ENCODE measurements at regions not wholly inside any gene's neighbourhood (a gene's known extent, or its start where the extent isn't known, plus 50 kb on each side); places are given as distances from the start of the nearest gene placed in this dataset.
A peak's percentile ranks its signal among the peaks of the same experiment; 100 is the strongest.

- Mint-ChIP-seq H3K4me1 (peaks cover 68% of the 10 kb centered on the region), H3K4me3 (no peak overlapping the region), H3K36me3 (no peaks in the 10 kb centered on the region), H3K9me3 (no peaks in the 10 kb centered on the region), H3K27me3 (ENCODE audit: low read depth) (no peaks in the 10 kb centered on the region), H3K27ac (peak overlapping the region; percentile 85)
- no peak for TF ChIP-seq CTCF (IDR thresholded peaks at IDR 0.05; ENCODE audit: unreplicated experiment)
- no peak for DNase-seq (ENCODE audit: low spot score in 2 of 2, unreplicated experiment in 2 of 2)
Measured at GRCh38 chrX:98071331-98071730, 1187.6 kb downstream of the RPA4 start.

DNA sequence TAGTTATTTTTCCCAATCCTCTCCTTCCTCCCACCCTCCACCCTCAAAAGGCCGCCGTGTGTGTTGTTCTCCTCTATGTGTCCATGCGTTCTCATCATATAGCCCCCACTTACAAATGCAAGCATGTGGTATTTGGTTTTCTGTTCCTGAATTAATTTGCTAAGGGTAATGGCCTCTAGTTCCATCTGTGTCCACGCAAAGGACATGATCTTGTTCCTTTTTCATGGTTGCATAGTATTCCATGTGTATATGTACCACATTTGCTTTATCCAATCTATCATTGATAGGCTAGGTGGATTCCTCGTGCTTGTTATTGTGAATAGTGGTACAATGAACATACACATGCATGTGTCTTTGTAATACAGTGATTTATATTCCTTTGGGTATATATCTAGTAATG lies 1193.7 kb downstream of the RPA4 start:
- no peak for DNase-seq (ENCODE audit: low spot score in 2 of 2, unreplicated experiment in 2 of 2)
- H3K9me3 Mint-ChIP-seq = peaks cover 12% of the 10 kb centered on the region
- H3K4me1 Mint-ChIP-seq = peaks cover 19% of the 10 kb centered on the region
- peaks cover 6% of the 10 kb centered on the region for H3K36me3 Mint-ChIP-seq
- H3K27ac Mint-ChIP-seq = no peak overlapping the region
- TF ChIP-seq CTCF (IDR thresholded peaks at IDR 0.05; ENCODE audit: unreplicated experiment) = no peak
- H3K4me3 Mint-ChIP-seq = no peak overlapping the region
- no peaks in the 10 kb centered on the region for H3K27me3 Mint-ChIP-seq (ENCODE audit: low read depth)

DNA sequence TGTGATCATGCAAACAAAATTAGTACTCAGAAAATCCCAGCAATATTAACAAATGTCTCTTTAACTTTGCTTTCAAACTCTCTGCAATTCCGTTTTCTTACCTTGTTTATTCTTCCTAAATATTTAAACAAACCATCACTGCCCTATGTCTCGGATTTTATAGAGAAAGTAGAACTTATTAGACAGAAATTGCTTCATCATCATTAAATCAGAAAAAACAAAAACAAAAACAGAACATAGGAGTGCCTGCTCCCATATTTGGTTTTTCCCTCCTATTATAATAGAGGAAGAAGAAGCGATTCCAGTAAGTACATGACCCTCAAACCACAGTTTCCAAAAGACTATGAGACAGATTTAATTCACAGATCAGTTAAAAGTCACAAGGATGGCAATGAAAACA lies 1228.0 kb downstream of the RPA4 start:
- DNase-seq (ENCODE audit: low spot score in 2 of 2, unreplicated experiment in 2 of 2) = no peak
- Mint-ChIP-seq H3K27ac (no peak overlapping the region), H3K4me1 (peaks cover 4% of the 10 kb centered on the region), H3K9me3 (no peaks in the 10 kb centered on the region), H3K27me3 (ENCODE audit: low read depth) (no peaks in the 10 kb centered on the region), H3K36me3 (no peaks in the 10 kb centered on the region), H3K4me3 (no peak overlapping the region)
- TF ChIP-seq CTCF (IDR thresholded peaks at IDR 0.05; ENCODE audit: unreplicated experiment) = no peak

GRCh38 chrX:98114021-98114420 lies 1230.3 kb downstream of the RPA4 start:
- no peak for DNase-seq (ENCODE audit: low spot score in 2 of 2, unreplicated experiment in 2 of 2)
- Mint-ChIP-seq H3K4me1 (no peaks in the 10 kb centered on the region), H3K9me3 (peaks cover 13% of the 10 kb centered on the region), H3K36me3 (no peaks in the 10 kb centered on the region), H3K4me3 (no peak overlapping the region), H3K27me3 (ENCODE audit: low read depth) (no peaks in the 10 kb centered on the region), H3K27ac (no peak overlapping the region)
- no peak for TF ChIP-seq CTCF (IDR thresholded peaks at IDR 0.05; ENCODE audit: unreplicated experiment)

DNA sequence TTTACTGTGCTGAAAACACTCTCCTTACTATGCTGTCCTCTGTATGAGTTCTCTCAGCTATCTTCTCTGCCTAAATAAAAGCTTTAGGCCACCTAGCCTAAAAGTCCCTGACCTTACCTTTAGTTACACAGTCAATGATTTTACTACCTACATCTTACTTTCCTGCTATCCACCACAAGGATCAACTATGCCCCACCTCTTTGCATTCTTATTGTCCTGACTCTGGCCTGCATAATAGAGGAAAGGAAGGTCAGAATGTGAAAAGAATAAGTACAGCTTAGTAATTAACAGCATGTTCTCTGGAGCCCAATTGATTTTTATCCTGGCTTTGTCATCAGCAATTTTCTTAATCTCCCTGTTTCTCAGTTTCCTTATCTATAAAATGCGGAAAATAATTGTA lies 1257.8 kb downstream of the RPA4 start:
- DNase-seq (ENCODE audit: low spot score in 2 of 2, unreplicated experiment in 2 of 2) = no peak
- no peak overlapping the region for H3K27ac Mint-ChIP-seq
- H3K4me3 Mint-ChIP-seq = no peak overlapping the region
- H3K9me3 Mint-ChIP-seq = peaks cover 29% of the 10 kb centered on the region
- H3K27me3 Mint-ChIP-seq (ENCODE audit: low read depth) = no peaks in the 10 kb centered on the region
- H3K36me3 Mint-ChIP-seq = no peaks in the 10 kb centered on the region
- TF ChIP-seq CTCF (IDR thresholded peaks at IDR 0.05; ENCODE audit: unreplicated experiment) = no peak
- no peaks in the 10 kb centered on the region for H3K4me1 Mint-ChIP-seq

DNA sequence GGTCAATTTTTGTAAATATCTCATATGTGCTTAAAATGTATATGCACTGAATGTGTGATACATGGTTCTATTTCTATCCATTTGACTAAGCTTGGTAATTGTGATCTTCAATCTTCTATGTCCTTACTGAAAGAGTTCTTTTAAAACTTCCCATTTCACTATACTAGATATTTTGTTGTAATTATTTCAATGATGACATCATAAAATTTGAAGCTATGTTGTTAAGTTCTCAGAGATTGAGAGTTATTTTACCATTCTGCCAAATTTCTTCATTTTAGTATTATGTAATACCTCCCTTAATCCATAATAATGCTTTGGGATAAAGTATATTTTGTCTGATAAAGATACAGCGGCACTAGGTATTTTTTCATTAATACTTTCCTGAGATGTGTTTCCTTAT lies 1307.3 kb downstream of the RPA4 start:
- DNase-seq (ENCODE audit: low spot score in 2 of 2, unreplicated experiment in 2 of 2) = no peak
- no peaks in the 10 kb centered on the region for H3K36me3 Mint-ChIP-seq
- no peak for TF ChIP-seq CTCF (IDR thresholded peaks at IDR 0.05; ENCODE audit: unreplicated experiment)
- H3K27me3 Mint-ChIP-seq (ENCODE audit: low read depth) = no peaks in the 10 kb centered on the region
- peaks cover 13% of the 10 kb centered on the region for H3K9me3 Mint-ChIP-seq
- H3K4me1 Mint-ChIP-seq = no peaks in the 10 kb centered on the region
- no peak overlapping the region for H3K27ac Mint-ChIP-seq
- no peak overlapping the region for H3K4me3 Mint-ChIP-seq

Data from mesothelial cell of epicardium (in vitro differentiated cells).